K562 (cell line): ENCODE measurements at regions not wholly inside any gene's neighbourhood (a gene's known extent, or its start where the extent isn't known, plus 50 kb on each side); places are given as distances from the start of the nearest gene placed in this dataset.

Experiments
- CREB5 ChIP-seq: fragments of 250-450 bp; sonication (Bioruptor Pico); IDR thresholded peaks from 2 replicates; pipeline ENCODE4 v1.5.0; 2020; ENCODE audit warnings: mild to moderate bottlenecking
- ELF1 ChIP-seq: fragments of 200-800 bp; sonication (Bioruptor generic); IDR thresholded peaks from 2 replicates; pipeline ENCODE4 v1.6.1; 2016; ENCODE audit warnings: missing genetic modification characterization, missing compliant biosample characterization
- ETV5 ChIP-seq: sonication (generic); formaldehyde crosslinking; IDR thresholded peaks from 2 replicates; pipeline ENCODE4 v1.4.0; 2020; ENCODE audit warnings: low read depth, mild to moderate bottlenecking, missing genetic modification reagents
- EWSR1 ChIP-seq: fragments of 450-650 bp; IDR thresholded peaks from 2 replicates; pipeline ENCODE4 v1.6.1; 2018; ENCODE audit warnings: borderline replicate concordance, mild to moderate bottlenecking, low read depth, moderate library complexity; ENCODE audit not compliant: partially characterized antibody
- GATA2 ChIP-seq: sonication (generic); formaldehyde crosslinking; IDR thresholded peaks from 2 replicates; pipeline ENCODE4 v1.4.0; 2020; ENCODE audit warnings: mild to moderate bottlenecking, missing genetic modification reagents
- GTF2B ChIP-seq: IDR thresholded peaks from 2 replicates; pipeline ENCODE4 v1.6.1; 2011; ENCODE audit not compliant: insufficient read length; ENCODE audit errors: extremely low read depth
- MXI1 ChIP-seq: IDR thresholded peaks from 2 replicates; pipeline ENCODE4 v1.6.1; 2011; ENCODE audit warnings: low read depth, mild to moderate bottlenecking, improper control_type of control experiment, low read length
- MYC ChIP-seq, 2 experiments: fragments of 250-450 bp in 1 of 2; sonication (Bioruptor Pico) in 1 of 2; IDR thresholded peaks; 2 replicates each; pipeline versions ENCODE4 v1.5.1 to v1.6.1; 2012 to 2021; ENCODE audit warnings: low read depth in 2 of 2, borderline replicate concordance in 1 of 2, improper control_type of control experiment in 1 of 2, low read length in 1 of 2, mild to moderate bottlenecking in 1 of 2, moderate library complexity in 1 of 2
- NCOR1 ChIP-seq: fragments of 450-650 bp; IDR thresholded peaks from 2 replicates; pipeline ENCODE4 v1.6.1; 2016; ENCODE audit warnings: mild to moderate bottlenecking, moderate library complexity
- NFIX ChIP-seq: fragments of 250-450 bp; sonication (Bioruptor Pico); IDR thresholded peaks from 2 replicates; pipeline ENCODE4 v1.4.0; 2020; ENCODE audit warnings: low read depth, mild to moderate bottlenecking, moderate library complexity
- NFXL1 ChIP-seq: fragments of 450-650 bp; formaldehyde crosslinking; IDR thresholded peaks from 2 replicates; pipeline ENCODE4 v1.4.0; 2021; ENCODE audit warnings: mild to moderate bottlenecking
- NRF1 ChIP-seq, 2 experiments: fragments of 450-650 bp; IDR thresholded peaks in 1 of 2; conservative IDR thresholded peaks in 1 of 2; 2 replicates each; pipeline ENCODE4 v1.6.1; 2014; ENCODE audit warnings: mild to moderate bottlenecking in 2 of 2
- RBBP5 ChIP-seq: fragments of 200-600 bp; sonication (generic); IDR thresholded peaks from 2 replicates; pipeline ENCODE4 v1.6.1; 2012; ENCODE audit warnings: borderline replicate concordance, mild to moderate bottlenecking, low read length, control low read depth, inconsistent platforms; ENCODE audit not compliant: insufficient read depth, poor library complexity, severe bottlenecking
- RUNX1 ChIP-seq: sonication (generic); IDR thresholded peaks from 2 replicates; pipeline ENCODE4 v1.6.1; 2016; ENCODE audit warnings: antibody characterized with exemption, low read depth
- SREBF1 ChIP-seq: fragments of 150-350 bp; IDR thresholded peaks from 2 replicates; pipeline ENCODE4 v1.6.1; 2014; ENCODE audit warnings: antibody characterized with exemption, low read depth, low read length, borderline replicate concordance
- TCFL5 ChIP-seq: fragments of 250-450 bp; sonication (Bioruptor Pico); conservative IDR thresholded peaks from 2 replicates; pipeline ENCODE4 v1.6.1; 2021; ENCODE audit warnings: mild to moderate bottlenecking, moderate library complexity, matching md5 sums
- TF ChIP-seq, protein P1 (sequence below): sonication (generic); formaldehyde crosslinking; IDR thresholded peaks from 2 replicates; pipeline ENCODE4 v1.8.0; 2022; ENCODE audit warnings: mild to moderate bottlenecking, missing genetic modification reagents

GRCh38 chr15:58331913-58332675 is 99.7 kb upstream of the LIPC start (continued):
- TF ChIP-seq NRF1 (conservative IDR thresholded peaks at IDR 0.05 in 1 of 2, IDR thresholded peaks at IDR 0.05 in 1 of 2), result peak; percentile 18 to 31; a peak in 1 of 4 replicates
- 0 out of 2 replicates have a peak, but pooled peaks have one; percentile 36 for TF ChIP-seq SREBF1
- TF ChIP-seq RBBP5, result peak; percentile 87
- peak; percentile 48; the same call in 1 of the 2 replicates for TF ChIP-seq GATA2 (CRISPR knock-in tag)
- TF ChIP-seq MYC (IDR thresholded peaks at IDR 0.05; ENCODE audit: low read depth, low read length), result peak; percentile 89
- TF ChIP-seq MYC (CRISPR knock-in tag; IDR thresholded peaks at IDR 0.05; ENCODE audit: borderline replicate concordance, low read depth), result peak; percentile 7; the same call in 1 of the 2 replicates
- peak; percentile 56; the same call in 1 of the 2 replicates for TF ChIP-seq RUNX1
- TF ChIP-seq NFXL1 (CRISPR knock-in tag), result no peak
- TF ChIP-seq NCOR1, result peak; percentile 90
- TF ChIP-seq NFIX (CRISPR knock-in tag), result no peak
- TF ChIP-seq TCFL5, result no peak
- TF ChIP-seq, protein P1, sequence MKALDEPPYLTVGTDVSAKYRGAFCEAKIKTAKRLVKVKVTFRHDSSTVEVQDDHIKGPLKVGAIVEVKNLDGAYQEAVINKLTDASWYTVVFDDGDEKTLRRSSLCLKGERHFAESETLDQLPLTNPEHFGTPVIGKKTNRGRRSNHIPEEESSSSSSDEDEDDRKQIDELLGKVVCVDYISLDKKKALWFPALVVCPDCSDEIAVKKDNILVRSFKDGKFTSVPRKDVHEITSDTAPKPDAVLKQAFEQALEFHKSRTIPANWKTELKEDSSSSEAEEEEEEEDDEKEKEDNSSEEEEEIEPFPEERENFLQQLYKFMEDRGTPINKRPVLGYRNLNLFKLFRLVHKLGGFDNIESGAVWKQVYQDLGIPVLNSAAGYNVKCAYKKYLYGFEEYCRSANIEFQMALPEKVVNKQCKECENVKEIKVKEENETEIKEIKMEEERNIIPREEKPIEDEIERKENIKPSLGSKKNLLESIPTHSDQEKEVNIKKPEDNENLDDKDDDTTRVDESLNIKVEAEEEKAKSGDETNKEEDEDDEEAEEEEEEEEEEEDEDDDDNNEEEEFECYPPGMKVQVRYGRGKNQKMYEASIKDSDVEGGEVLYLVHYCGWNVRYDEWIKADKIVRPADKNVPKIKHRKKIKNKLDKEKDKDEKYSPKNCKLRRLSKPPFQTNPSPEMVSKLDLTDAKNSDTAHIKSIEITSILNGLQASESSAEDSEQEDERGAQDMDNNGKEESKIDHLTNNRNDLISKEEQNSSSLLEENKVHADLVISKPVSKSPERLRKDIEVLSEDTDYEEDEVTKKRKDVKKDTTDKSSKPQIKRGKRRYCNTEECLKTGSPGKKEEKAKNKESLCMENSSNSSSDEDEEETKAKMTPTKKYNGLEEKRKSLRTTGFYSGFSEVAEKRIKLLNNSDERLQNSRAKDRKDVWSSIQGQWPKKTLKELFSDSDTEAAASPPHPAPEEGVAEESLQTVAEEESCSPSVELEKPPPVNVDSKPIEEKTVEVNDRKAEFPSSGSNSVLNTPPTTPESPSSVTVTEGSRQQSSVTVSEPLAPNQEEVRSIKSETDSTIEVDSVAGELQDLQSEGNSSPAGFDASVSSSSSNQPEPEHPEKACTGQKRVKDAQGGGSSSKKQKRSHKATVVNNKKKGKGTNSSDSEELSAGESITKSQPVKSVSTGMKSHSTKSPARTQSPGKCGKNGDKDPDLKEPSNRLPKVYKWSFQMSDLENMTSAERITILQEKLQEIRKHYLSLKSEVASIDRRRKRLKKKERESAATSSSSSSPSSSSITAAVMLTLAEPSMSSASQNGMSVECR (CRISPR knock-in tag), result peak; percentile 77
- peak; percentile 16; the same call in 1 of the 2 replicates for TF ChIP-seq CREB5
- peak; percentile 48 for TF ChIP-seq GTF2B
- peak; percentile 93 for TF ChIP-seq ELF1 (tag)
- TF ChIP-seq EWSR1, result no peak
- TF ChIP-seq ETV5 (CRISPR knock-in tag), result peak; percentile 97
- peak; percentile 93 for TF ChIP-seq MXI1
